Stimulated activated CD8-positive, alpha-beta memory T cell treated with anti-CD3 and anti-CD28 coated beads, Interleukin-2, amount 100 ng/mL, for 1 hour (primary cell): ENCODE measurements at regions not wholly inside any gene's neighbourhood (a gene's known extent, or its start where the extent isn't known, plus 50 kb on each side); places are given as distances from the start of the nearest gene placed in this dataset.

Experiments
- DNase-seq, 2 donors: peaks; one replicate each; pipeline ENCODE4 v3.0.0-alpha.2; 2020; ENCODE audit warnings: low read depth in 2 of 2

DNA sequence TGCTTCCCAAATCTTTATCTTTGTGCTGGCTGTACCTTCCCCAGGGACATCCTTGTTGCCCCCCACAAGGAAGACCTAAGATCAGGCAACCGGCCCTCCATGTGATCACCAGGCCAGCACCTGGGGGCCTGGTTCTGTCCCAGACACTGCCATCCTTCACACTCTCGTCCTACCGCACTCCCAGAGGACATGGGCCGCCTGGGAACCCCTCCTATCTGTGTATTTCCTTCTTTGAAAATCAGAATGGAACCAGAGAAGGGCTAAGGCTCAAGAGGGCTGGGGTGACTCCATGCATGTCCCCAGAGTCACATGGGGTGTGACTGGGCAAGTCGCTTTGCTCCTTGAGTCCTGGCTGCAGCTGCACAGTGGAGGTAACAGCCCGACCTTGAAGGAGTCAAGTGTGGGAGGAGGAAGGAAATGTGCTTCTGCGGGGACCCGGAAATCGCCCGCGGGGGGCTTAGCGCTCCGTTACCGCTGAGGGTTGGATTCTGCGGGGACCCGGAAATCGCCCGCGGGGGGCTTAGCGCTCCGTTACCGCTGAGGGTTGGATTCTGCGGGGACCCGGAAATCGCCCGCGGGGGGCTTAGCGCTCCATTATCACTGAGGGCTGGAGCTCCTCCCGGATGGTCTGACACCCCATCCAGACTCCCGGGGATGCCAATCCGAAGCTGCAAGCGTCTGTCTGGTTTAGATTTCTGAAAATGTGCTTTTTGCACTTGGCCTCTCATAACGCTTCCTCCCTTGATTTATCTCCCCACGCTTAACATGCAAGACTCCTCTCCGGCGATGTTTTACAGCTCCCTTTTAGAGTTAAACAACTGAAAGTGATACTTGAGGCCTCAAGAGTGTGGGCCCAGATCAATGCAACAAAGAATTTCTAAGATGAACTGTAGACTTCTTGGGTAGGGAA is 278.9 kb downstream of the NPHP4 start:
- no peak for DNase-seq

DNA sequence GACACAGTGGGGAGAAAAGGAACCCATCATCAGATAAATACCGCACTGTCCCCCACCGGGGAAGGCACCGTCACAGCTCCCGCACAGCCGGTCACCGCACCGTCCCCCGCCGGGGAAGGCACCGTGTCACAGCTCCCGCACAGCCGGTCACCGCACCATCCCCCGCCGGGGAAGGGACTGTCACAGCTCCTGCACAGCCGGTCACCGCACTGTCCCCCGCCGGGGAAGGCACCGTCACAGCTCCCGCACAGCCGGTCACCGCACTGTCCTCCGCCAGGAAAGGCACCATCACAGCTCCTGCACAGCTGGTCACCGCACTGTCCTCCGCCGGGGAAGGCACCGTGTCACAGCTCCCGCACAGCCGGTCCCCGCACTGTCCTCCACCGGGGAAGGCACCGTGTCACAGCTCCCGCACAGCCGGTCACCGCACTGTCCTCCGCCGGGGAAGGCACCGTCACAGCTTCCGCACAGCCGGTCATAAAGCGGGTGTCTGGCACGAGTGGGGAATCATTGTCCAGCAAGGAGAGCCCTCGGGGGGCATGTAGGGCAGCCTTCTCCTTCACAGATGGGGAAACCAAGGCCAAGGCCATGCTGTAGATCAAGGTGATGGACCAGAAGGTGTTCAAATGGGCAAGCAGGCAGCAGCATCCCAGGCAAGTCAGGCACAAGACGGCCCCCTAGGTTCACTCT is 280.1 kb downstream of the NPHP4 start:
- DNase-seq: no peak

DNA sequence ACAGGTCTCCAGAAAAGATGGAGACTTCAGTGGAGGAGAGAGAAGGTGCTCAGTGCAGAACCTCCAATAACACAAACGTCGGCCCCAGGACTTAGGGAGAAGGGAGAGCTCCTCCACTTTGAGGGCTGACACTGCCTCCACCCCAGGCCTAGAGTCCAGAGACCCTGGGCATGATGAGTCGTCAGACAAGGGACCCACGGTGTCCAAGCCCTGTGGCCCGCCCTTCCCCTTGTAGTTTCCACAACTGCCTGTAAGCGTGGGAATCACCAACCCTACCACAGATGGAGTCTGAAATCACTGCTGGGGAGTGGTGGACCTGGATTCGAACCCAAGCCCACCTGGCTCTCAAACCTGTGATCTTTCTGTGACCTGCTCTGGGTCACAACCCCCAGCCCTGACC is 281.1 kb downstream of the NPHP4 start:
- DNase-seq: no peak

DNA sequence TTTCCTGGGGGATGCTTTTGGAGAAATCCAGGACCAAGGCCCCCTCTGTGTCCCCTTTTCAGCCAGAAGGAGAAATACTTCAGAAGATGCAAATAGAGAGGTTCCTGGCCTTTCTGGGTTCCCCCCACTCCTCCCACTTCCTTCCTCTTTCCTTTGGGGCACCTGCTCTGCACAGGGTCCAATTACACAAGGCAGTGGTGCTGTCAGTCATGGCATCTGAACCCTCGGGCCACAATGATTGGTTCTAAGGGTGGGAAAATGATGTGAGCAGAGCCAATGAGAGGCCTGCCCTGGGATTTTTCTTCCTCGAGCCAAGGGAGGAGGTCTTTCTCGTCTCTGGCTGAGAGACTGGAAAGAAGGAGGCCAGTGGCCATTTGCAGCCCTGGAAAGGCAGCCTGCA is 282.2 kb downstream of the NPHP4 start:
- DNase-seq: no peak

DNA sequence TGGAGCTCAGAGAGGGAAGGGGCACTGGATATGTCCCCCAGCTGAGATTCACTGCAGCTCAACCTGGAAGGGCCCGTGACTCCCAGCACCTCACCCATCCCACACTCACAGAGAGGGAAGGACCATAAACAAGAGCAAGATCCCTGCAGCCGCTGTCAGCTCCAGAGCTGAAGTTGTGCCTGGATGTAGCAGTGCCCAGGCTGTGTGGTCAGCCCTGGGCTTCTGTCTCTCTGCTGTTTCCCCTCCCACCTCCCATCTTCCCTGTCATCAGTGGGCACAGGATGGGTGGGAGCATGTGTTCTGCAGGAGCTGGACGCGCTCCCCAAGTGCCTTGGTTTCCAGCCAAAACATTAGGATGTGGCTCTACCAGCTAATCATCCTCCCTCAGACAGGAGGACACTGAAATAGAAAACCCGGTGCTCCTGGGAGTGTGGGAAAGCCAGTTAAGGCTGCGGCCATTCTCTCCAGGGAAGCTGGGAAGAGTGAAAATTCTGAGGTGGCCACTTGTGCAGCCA is 282.7 kb downstream of the NPHP4 start:
- DNase-seq: no peak

DNA sequence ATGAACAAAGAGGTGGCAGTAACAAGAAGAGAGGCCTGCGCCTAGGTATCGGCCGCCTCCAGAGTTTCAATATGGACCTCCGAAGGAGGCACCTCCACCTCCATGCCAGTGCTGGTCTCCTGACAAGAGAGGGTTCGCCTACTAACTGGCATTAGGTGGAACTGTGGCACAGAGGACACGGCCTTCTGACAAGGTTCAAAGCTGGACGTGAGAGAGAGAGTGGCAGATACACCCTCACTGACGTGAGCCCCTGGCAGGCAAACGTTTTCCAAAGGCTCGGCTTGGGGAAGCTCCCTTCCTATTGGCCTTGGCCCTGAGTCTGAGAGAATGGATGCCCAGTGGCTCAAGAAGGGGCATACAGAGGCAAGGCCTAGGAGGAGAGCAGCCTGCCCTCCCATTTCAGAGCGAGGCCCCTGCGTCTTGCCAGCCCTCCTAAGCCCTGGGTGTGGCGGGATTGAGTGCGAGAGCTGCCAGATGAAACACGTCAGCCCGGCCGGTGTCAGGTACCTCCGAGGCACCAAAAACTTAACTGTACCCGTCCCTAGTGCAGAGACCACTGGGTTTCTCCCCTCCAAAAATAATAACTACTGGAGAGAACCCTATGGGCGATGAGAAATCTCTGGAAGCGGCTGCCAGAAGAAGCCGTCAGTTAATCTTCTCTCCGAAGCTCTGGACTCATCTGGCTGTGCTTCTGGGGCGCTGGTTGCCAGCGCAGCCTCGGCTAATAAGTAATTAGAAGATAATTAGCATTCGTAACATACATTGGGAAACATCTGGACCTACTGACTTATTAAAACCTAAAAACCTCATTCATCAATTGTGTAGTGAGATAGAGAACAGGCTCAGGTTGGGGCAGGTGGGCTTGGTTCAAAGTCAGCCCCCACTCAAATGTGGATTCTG is 283.6 kb downstream of the NPHP4 start:
- no peak for DNase-seq

DNA sequence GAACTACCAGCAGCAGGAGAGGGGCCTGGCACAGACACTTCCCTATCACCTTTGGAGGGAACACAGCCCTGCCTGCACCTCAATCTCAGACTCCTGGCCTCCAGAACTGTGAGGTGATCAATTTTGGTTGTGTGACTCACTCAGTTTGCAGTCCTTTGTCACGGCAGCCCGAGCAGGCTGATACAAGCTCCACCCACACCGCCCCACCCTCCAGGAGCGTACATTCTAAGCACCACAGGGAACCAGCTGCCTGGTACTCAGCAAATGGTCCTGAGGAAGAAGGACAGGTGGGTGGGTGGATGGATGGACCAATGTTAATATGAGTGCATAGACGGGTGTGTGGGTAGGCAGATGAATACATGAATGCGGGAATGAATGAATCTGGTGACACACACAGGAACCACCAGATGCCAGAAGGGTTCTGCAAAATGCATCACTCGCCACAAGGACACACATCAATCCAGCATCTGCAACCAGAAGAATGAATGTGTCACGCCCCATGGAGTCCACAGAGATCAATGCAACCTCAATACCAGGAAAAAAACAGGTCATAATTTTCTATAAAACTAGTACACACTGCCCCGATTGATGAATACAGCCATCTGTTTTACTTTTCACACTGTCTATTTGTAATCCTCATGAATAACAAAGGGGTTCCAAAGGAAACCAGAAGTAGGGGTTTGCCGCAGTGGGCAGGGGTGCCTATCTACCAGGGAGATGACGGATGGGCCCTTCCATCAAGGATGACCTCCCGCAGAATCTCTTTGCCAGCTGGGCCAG is 284.5 kb downstream of the NPHP4 start:
- no peak for DNase-seq

DNA sequence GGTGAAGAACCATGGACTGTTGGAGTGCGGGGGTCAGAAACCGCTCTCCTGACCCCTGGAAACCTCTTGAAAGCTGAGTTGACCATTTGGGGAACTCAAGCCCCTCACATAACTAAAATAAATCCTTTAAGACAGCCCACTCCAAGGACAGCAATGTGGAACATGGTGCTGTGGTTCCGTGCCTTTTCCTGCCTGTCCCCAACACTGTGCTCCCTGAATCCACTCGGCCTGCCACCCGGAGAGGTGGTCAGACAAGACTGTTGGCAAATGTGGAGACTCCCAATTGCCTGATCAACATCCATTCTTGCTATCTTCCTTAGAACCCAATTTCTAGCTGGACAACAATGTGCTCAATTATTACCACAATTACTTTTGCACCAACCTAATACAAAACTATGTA is 286.0 kb downstream of the NPHP4 start:
- no peak for DNase-seq

DNA sequence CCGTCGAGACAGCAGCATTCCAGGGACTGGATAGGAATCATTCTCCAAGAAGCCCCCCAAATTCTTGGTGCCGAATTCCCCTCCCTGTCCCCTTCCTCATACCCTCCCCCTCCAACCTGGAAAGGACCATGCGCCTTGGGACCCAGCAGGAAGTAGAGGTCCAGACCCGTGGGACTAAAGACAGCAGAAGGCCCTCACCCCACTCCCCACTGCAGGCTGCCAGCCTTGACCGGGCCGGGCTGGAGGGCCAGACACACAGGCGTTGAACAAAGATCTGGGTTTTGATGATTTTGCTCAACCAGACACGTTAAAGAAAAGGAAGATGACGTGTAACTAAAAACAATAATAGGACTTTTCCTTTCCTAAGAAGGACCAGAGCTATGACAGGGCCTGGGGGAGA is 286.5 kb downstream of the NPHP4 start:
- DNase-seq: no peak

DNA sequence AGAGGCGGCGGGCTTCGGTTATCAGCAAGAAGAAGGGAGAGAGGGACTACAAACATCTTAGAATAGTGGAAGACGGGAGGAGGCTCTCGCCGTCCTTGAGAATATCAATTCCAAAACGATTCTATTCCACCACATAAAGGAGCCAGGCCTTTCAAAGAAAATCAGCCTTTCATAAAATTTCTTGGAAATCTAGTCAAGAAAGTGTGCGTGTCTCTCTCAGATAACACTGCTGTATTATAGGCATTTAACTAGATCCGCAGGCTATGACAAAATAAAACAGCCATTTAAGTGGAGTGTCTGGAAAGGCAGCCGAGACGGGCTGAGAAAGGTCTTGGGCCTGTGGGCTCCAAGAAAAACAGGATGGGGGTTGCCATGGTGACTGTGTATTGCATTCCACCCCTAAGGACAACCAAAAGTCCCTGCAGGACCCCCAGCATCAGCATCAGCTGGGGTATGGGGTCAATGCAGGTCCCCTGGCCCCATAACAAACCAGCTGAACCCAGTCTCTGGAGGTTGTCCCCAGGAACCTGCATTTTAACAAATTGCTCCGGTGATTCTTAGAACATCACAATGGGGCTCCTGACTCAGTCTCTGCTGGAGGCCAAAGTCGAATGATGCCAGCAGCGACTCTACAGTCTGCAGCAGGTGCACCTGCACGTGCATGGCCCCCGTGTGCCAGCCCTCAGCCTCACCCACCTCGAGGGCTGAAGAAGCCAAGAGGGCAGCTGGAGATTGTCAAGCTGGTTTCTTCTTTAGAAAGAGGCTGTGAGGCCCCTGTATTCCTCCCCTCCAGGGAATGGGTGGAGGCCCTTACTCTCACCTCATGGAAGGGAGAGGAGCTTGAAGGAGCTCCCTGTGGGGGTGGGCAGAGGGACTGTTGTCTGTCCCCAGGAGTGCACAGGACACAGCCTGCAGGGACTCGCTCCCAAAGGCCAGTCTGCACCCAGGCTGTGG is 287.4 kb downstream of the NPHP4 start:
- DNase-seq: no peak

DNA sequence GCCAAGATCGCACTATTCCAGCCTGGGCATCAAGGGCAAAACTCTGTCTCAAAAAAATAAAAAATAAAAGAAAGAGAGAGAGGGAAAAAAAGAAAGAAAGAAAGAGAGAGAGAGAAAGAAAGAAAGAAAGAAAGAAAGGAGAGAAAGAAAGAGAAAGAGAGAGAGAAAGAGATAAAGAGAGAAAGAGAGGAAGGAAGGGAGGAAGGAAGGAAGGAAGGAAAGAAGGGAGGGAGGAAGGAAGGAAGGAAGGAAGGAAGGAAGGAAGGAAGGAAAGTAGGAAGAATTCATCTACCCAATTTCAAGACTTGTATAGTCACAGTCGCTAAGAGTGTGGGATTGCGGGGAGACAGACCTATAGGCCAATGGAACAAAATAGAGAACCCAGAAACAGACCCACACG is 290.6 kb downstream of the NPHP4 start:
- DNase-seq: no peak

DNA sequence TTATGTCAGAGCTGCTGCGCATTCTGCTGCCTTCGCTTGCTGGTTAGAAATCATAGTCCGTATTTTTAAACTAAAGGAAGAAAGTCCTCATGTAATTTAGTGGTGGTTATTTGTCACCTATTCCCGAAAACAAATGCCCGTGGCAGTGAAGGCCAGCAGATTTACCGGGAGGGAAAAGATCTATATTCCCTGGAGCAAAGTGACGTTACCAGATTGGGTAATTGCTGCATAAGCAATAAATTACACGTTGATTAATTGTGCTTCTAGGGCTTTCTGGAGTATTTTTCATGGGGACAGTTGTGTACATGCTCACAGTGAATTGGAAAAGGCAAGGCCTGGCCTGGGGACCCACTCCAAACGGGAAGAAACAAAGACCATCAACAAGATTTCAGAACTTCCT is 298.7 kb downstream of the NPHP4 start:
- DNase-seq: no peak

DNA sequence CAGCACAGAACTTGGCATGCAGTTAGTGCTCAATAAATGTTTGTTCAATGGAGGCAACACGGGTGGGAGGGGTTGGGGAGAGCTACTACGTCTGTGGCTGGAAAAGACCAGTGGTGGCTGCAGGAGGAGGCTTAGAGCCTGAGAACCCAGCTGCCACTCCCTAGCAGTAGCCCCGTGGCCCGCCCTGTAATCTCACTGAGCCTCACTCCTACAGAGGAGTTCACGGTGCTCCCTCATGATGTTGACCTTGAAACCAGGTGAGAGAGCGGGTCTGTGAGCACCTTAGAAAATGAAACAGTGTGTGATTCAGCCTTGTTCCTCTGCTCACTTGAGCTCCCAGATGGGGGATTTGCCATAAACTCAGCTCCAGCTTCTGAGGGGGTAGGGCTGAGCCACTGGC is 299.6 kb downstream of the NPHP4 start:
- DNase-seq: no peak

DNA sequence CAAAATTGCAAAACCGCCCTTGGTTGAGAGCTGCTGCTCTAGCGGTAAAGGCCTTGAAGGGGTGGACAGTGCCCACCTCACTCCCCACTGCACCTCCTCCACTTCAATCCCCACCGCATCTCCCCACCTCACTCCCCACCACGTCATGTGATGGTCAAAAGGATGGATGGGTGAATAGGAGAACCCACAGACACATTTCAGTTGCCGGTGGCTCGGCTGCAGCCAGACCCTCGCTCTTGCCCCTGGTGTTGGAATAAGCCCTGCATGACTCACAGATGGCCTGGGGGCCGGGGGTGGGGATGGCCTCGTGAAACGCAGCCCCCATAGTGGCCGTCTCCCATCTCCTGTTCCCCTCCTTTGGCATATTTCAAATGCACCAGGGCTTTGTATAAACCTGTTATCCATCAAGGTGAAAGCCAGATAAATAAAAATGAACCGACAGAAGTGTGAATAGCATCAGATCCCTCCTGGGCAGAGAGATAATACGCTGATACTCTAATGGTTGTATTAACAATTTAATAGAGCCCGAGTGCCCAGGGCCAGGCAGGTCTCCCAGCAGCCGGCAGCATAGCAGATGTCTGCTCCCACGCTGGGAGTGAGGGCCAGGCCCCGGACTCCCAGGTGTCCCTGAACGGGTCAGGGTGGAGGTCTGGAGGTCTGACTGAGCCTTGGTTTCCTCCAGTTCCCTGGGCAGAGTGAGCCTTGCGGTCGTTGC is 300.3 kb downstream of the NPHP4 start:
- no peak for DNase-seq

DNA sequence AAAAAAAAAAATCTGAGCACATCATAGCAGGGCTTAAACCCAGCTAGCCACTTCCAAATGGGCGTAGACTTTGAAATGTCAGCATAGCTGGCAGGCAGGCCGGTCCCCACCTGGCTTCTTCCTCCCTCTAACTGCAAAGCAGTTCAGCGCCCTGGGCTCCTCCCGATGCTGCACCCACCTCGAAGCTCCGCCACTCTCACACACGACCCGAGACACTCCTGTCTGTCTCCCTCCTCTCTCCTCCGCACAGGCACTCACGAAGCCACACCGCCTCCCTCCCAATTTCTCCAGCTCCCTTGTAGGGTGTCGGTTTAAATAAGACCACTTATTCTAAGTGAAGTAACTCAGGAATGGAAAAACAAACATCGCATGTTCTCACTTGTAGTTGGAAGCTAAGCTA is 301.3 kb downstream of the NPHP4 start:
- DNase-seq: no peak

DNA sequence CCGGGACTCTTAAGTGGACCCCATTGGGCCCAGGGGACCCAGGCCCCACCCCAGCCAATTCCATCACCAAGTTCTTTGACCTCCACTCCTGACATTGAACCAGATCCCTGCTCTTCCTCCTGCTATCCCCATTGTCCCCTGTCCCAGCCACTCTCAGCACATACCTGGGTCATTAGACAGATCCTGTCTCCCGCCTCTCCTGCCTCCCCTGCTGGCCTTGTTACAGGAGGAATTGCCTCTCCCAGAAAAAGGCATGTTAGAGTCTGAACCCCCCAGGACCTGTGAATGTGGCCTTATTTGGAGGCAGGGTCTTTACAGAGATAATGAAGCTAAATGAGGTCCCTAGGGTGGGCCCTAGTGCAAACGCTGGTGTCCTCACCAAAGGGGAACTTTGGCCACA is 301.9 kb downstream of the NPHP4 start:
- DNase-seq: no peak

DNA sequence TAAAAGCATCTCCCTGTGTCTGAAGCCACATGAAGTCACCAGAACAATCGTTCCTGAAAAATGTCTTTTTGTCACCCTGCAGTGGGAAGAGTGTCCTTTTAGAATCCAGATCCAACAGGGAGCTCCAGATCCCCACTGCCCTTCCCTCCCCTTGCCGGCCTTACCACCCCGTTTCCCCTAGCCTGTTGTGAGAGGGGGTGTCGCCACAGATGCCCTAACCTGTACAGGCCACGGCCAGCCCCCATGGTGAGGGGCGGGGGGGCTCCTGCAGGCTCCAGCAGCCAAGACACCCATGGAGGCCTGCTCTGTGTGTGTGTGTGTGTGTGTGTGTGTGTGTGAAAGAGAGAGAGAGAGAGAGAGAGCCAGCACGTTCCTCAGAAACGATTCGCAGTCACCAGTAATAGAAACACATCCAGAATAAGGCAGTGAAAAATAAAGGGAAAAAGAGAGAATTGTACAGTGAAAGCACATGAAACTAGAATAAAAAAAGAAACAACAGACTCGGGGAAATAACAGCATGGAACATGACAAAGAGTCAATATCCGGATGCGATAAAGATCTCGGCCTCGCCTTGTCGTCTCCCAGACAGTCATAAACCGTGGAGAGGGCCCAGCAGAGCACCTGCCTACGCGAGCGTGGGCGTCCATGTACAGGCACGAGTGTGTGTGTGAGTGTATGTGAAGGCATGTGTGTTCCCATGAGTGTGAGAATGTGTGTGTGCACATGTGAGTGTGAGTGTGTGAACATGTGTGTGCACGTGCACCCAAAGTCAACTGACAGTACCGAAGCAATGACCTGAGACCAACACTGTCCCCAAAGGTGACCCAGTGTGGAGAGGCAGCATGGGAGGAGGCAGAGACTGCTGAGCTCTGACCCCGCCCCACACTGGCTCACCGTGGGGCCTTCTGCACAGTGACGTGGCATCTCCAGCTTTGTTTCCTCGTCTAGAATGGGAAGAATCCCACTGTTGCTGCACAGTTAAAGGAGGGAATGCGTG is 303.8 kb downstream of the NPHP4 start:
- no peak for DNase-seq
